GM19397 (cell line): ENCODE measurements at regions not wholly inside any gene's neighbourhood (a gene's known extent, or its start where the extent isn't known, plus 50 kb on each side); places are given as distances from the start of the nearest gene placed in this dataset.
"Not testable (repeated sequence)": the region's sequence is repeated elsewhere in the genome, so short reads cannot be mapped to it uniquely, and the experiment has no call there.

ENCODE experiments used
- ATAC-seq: cut with Tn5 transposase; IDR thresholded peaks from one replicate; pipeline ENCODE4 v1.9.1; 2021; ENCODE audit warnings: mild to moderate bottlenecking, moderate library complexity; ENCODE audit not compliant: unreplicated experiment

DNA sequence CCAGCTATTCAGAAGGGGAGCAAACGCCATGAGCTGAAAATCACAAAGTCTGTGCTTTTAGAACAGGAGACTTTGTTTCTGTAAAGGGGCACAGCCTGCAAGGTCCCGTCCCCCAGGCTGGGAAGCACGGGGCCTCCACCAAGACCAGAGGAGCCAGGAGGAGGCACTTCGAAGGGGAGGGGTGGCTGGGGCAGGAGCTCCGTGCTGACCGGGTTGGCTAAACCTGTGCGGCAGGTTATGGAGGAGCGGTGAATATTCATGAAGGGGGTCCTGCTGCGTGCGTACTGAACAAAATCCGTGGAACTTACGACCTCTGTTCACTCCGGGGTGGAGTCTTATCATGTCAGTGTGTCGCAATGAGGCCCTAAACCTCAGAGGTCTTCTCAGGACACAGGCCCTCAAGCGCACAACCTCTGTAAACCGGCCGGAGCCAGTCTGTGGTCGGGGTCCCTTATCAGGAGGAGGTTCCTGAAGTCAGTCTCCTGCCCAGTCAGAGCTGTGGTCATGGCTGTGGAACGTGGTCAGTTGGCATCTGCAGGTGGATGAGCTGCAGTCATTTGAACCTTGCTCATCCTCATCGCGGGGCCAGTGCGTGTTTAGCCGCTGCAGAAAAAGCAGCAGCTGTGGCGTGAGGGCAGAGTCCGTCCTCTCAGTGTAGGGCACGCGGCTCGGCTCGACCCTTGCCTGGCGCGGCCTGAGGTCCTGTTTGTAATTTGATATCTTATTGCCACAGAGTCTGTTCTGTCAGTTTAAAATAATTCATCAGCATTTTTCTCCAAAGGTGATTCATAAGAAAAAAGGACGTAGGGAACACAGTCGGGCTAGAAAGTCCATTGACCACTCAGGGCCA lies 5507.7 kb upstream of the TPTE start:
- not testable (repeated sequence) for ATAC-seq

DNA sequence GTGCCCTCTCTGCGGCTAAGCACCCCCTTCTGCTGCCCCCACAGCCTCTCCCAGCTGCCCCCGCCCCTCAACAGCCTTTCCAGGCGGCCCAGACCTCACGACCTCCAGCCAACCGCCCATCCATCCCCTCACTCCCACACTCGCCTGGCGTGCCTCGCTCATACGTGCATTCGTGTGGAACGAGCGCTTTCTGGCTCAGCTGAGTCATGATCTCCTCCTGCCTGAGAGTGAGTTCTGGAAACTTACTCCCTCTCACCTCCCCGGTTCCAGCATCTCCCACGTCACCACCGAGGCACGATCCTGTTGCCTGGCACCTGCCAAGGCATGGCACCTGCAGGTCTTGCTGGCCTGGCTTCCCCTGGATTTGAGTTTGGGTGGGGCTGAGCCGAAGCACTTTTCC lies 5506.2 kb upstream of the TPTE start:
- ATAC-seq = not testable (repeated sequence)

DNA sequence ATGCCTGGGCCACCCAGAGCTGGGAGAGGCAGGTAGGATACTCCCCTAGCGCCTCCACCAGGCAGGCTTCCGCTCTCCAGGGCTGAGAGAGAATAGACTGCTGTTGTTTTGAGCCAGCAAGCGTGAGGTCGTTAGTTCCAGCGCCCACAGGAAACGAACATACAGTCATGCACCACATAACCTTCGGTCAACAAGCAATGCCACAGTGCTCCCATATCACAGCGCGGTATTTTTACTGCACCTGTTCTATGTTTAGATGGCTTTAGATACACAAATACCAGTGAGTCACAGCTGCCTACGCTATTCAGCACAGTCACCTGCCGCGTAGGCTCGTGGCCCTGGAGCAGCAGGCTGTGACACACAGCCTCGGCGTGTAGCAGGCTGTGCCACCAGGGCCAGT lies 5502.3 kb upstream of the TPTE start:
- ATAC-seq = peak; percentile 41

DNA sequence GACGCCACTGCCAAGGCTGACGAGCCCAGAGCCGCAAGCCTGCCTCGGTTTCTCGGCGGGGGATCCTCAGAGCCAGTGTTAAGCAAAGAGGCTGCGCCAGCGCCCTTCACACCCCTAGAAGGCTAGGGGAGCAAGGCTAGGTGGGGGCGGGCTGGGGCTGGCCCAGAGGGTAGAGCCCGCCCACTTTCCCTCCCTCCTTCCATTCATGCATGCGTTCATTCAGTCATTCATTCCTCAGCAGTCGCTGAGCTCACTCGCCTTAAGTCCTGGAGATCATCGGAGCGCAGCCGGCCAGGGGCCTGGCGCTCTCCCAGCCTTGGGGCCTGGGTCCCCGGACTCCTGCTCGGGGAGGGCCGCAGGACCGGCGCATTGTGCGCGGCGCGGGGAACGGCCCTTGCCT lies 5499.6 kb upstream of the TPTE start:
- peak; percentile 42 for ATAC-seq

GRCh38 chr21:5022254-5022653 lies 5499.1 kb upstream of the TPTE start:
- ATAC-seq = peak; percentile 38

GRCh38 chr21:5022748-5023147 lies 5498.6 kb upstream of the TPTE start:
- ATAC-seq = not testable (repeated sequence)

- not testable (repeated sequence) for ATAC-seq
These were observed 5486.2 kb upstream of the TPTE start for GRCh38 chr21:5035147-5035546.

DNA sequence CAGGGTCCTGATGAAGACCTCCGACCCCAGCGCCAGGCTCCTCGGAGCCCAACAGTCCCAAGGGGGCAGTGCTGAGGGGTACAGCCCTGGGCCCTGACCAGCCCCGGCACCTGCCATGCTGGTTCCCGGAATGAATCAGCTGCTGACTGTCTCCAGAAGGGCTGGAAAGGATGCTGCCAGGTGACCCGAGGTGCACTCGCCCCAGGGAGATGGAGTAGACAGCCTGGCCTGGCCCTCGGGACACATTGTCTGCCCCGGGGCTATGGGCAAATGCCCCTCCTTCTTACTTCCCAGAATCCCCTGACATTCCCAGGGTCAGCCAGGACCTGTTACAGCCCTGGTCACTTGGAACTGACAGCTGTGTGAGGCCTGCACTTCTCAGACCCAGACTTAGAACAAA lies 5485.8 kb upstream of the TPTE start:
- not testable (repeated sequence) for ATAC-seq

GRCh38 chr21:5037606-5038331 lies 5483.6 kb upstream of the TPTE start:
- ATAC-seq = not testable (repeated sequence)

- not testable (repeated sequence) for ATAC-seq
These were observed 5481.5 kb upstream of the TPTE start for GRCh38 chr21:5039926-5040325.

DNA sequence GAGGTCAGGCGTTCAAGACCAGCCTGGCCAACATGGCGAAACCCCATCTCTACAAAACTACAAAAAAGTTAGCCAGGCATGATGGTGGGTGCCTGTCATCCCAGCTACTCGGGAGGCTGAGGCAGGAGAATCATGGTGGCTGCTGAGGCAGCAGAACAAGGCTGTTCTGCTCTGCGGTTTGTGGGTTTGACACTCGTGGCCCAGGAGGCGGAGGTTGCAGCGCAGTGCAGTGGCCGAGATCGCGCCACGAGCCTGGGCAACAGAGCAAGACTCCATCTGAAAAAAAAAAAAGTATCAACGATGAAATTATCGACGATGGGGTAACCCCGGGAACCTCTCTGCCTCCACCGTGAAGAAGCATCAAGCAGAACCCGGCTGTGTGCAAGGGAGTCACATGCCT lies 5478.8 kb upstream of the TPTE start:
- ATAC-seq = not testable (repeated sequence)

DNA sequence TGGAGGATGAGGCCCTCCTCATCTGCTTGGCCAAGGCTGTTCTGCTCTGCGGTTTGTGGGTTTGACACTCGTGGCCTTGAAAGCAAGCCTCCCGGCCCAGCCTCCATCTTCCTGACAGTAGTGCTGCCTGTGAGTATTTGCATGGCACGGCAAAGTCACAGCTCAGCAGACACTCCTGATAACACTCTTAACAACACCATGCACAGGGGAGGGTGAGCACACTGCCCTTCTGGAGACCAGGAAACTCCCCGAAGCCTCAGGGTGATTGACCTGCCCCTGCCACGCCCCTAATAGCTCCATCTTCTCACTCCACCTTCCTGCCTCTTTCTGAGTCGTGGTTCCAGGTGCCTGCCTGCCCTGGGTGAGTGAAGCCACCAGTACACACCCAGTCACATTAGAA lies 5476.6 kb upstream of the TPTE start:
- ATAC-seq = not testable (repeated sequence)

DNA sequence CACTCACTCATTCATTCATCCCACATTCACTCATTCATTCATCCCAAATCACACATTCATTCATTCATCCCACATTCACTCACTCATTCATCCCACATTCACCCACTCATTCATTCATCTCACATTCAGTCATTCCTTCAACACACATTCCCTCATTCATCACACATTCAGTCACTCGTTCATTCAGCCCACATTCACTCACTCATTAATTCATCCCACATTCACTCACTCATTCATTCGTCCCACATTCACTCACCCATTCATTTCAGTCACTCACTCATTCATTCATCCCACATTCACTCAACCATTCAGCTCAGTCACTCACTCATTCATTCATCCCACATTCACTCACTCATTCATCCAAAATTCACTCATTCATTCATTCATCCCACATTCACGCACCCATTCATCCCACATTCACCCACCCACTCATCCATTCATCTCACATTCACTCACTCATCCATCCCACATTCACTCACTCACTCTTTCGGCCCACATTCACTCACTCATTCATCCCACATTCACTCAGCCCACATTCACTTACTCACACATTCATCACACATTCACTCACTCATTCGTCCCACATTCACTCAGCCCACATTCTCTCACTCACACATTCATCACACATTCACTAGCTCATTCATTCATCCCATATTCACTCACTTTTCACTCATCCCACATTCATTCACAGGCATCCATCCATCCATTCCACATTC lies 5469.9 kb upstream of the TPTE start:
- not testable (repeated sequence) for ATAC-seq

GRCh38 chr21:5055027-5055754 lies 5466.2 kb upstream of the TPTE start:
- not testable (repeated sequence) for ATAC-seq

- peak; percentile 65 for ATAC-seq
These were observed 5465.1 kb upstream of the TPTE start for GRCh38 chr21:5055996-5056962.

DNA sequence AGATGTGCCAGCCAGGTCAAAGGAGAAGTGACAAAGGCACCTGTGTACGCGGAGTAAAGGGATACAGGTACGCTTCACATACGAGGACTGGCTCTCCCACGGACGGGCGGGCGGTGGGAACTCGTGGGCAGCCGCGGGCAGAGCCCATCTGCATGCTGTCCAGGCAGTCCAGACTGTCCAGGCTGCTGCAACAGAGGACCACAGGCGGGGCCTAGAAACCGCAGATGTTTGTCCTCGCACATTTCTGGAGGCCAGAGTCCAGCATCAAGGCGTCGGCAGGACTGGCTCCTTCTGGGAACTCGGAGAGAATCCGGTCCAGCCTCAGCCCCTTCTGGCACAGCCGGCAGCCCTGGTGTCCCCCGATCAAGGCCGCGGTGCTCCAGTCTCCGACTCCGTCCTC lies 5464.3 kb upstream of the TPTE start:
- ATAC-seq = not testable (repeated sequence)

- not testable (repeated sequence) for ATAC-seq
These were observed 5460.9 kb upstream of the TPTE start for GRCh38 chr21:5060364-5061083.

- not testable (repeated sequence) for ATAC-seq
These were observed 5456.7 kb upstream of the TPTE start for GRCh38 chr21:5064581-5065142.
